GM23338 (cell line): ENCODE measurements at regions not wholly inside any gene's neighbourhood (a gene's known extent, or its start where the extent isn't known, plus 50 kb on each side); places are given as distances from the start of the nearest gene placed in this dataset.

ENCODE experiments used
- ATAC-seq: fragments of 200-7000 bp; cut with Tn5 transposase; 3 replicates; pipeline ENCODE4 v1.9.1; 2020
- DNase-seq: peaks from one replicate; pipeline ENCODE4 v3.0.0-alpha.2; 2015; ENCODE audit warnings: low spot score
- H2AFZ ChIP-seq: fragments of 200-600 bp; sonication (generic); 2 replicates; pipeline ENCODE4 v1.8.0; 2016; ENCODE audit warnings: antibody characterized with exemption, mild to moderate bottlenecking, moderate library complexity
- H3F3A ChIP-seq: fragments of 200-600 bp; sonication (generic); replicated peaks from 2 replicates; pipeline ENCODE4 v1.8.0; 2017; ENCODE audit warnings: antibody characterized with exemption, mixed run types, low read depth
- H3K27ac ChIP-seq: fragments of 200-600 bp; sonication (generic); 2 replicates; pipeline ENCODE4 v1.6.1; 2016; ENCODE audit warnings: low read depth
- H3K27me3 ChIP-seq: fragments of 200-600 bp; sonication (generic); 2 replicates; pipeline ENCODE4 v1.8.0; 2016; ENCODE audit warnings: mild to moderate bottlenecking, mixed run types, moderate library complexity; ENCODE audit not compliant: insufficient read depth
- H3K36me3 ChIP-seq: fragments of 200-600 bp; sonication (generic); 2 replicates; pipeline ENCODE4 v1.8.0; 2016; ENCODE audit warnings: mild to moderate bottlenecking; ENCODE audit not compliant: insufficient read depth
- H3K4me1 ChIP-seq: fragments of 200-600 bp; sonication (generic); 2 replicates; pipeline ENCODE4 v1.8.0; 2016; ENCODE audit warnings: mild to moderate bottlenecking, moderate library complexity; ENCODE audit not compliant: insufficient read depth
- H3K4me2 ChIP-seq: fragments of 200-600 bp; sonication (generic); 2 replicates; pipeline ENCODE4 v1.7.1; 2017; ENCODE audit warnings: mixed run types
- H3K4me3 ChIP-seq: fragments of 200-600 bp; sonication (generic); 2 replicates; pipeline ENCODE4 v1.6.1; 2016; ENCODE audit warnings: mixed run types
- H3K79me2 ChIP-seq: fragments of 200-600 bp; sonication (generic); replicated peaks from 2 replicates; pipeline ENCODE4 v1.8.0; 2017; ENCODE audit warnings: mild to moderate bottlenecking; ENCODE audit not compliant: insufficient read depth
- H3K9me2 ChIP-seq: fragments of 200-600 bp; sonication (generic); 2 replicates; pipeline ENCODE4 v1.8.0; 2017; ENCODE audit not compliant: insufficient read depth
- H4K20me1 ChIP-seq: fragments of 200-600 bp; sonication (generic); replicated peaks from 2 replicates; pipeline ENCODE4 v1.8.0; 2017; ENCODE audit warnings: mild to moderate bottlenecking; ENCODE audit not compliant: insufficient read depth
- H3K27ac Mint-ChIP-seq: 2 replicates; pipeline ENCODE4 v1.8.0; 2020; ENCODE audit warnings: inconsistent platforms, mild to moderate bottlenecking, moderate library complexity, mixed read lengths
- H3K27me3 Mint-ChIP-seq: 3 replicates; pipeline ENCODE4 v1.8.0; 2022; ENCODE audit warnings: low read depth, mild to moderate bottlenecking, moderate library complexity, mixed read lengths, inconsistent platforms; ENCODE audit not compliant: insufficient read depth, poor library complexity
- H3K36me3 Mint-ChIP-seq: 3 replicates; pipeline ENCODE4 v1.8.0; 2021; ENCODE audit warnings: low read depth, mild to moderate bottlenecking, inconsistent platforms, moderate library complexity, mixed read lengths
- H3K4me1 Mint-ChIP-seq: 3 replicates; pipeline ENCODE4 v1.8.0; 2020; ENCODE audit warnings: mild to moderate bottlenecking, inconsistent platforms, mixed read lengths
- H3K4me3 Mint-ChIP-seq: 3 replicates; pipeline ENCODE4 v1.8.0; 2021; ENCODE audit warnings: moderate library complexity, mild to moderate bottlenecking, inconsistent platforms, mixed read lengths
- H3K9me3 Mint-ChIP-seq: 3 replicates; pipeline ENCODE4 v1.8.0; 2020; ENCODE audit warnings: moderate library complexity, mild to moderate bottlenecking, inconsistent platforms, mixed read lengths
- CREB1 ChIP-seq: fragments of 250-450 bp; sonication (Bioruptor Pico); IDR thresholded peaks from 2 replicates; pipeline ENCODE4 v1.5.0; 2020; ENCODE audit warnings: low read depth, mild to moderate bottlenecking, moderate library complexity
- CTCF ChIP-seq, 2 experiments: fragments of 200-600 bp in 1 of 2; sonication (generic) in 1 of 2; conservative IDR thresholded peaks; 2 replicates each; pipeline versions ENCODE4 v1.5.1 to v1.6.1; 2016 to 2017; ENCODE audit warnings: antibody characterized with exemption in 2 of 2, low read depth in 2 of 2, mild to moderate bottlenecking in 2 of 2, moderate library complexity in 1 of 2
- ETS1 ChIP-seq: IDR thresholded peaks from 2 replicates; pipeline ENCODE4 v1.6.1; 2016; ENCODE audit warnings: antibody characterized with exemption
- EZH2 ChIP-seq: fragments of 200-600 bp; sonication (generic); IDR thresholded peaks from one replicate; pipeline ENCODE4 v1.8.0; 2017; ENCODE audit warnings: antibody characterized with exemption, mild to moderate bottlenecking, low read depth; ENCODE audit not compliant: unreplicated experiment
- EZH2phosphoT487 ChIP-seq: fragments of 200-600 bp; sonication (generic); IDR thresholded peaks from one replicate; pipeline ENCODE4 v1.8.1; 2018; ENCODE audit warnings: antibody characterized with exemption; ENCODE audit not compliant: unreplicated experiment
- JUNB ChIP-seq: IDR thresholded peaks from one replicate; pipeline ENCODE4 v1.6.1; 2016; ENCODE audit warnings: antibody characterized with exemption; ENCODE audit not compliant: unreplicated experiment
- NANOG ChIP-seq: IDR thresholded peaks from 2 replicates; pipeline ENCODE4 v1.6.1; 2016; ENCODE audit warnings: antibody characterized with exemption, borderline replicate concordance
- POLR2AphosphoS5 ChIP-seq: IDR thresholded peaks from 2 replicates; pipeline ENCODE4 v1.6.1; 2016; ENCODE audit warnings: antibody characterized with exemption, low read depth
- REST ChIP-seq: IDR thresholded peaks from one replicate; pipeline ENCODE4 v1.6.1; 2018; ENCODE audit warnings: antibody characterized with exemption; ENCODE audit not compliant: unreplicated experiment
- STAT1 ChIP-seq: IDR thresholded peaks from one replicate; pipeline ENCODE4 v1.6.1; 2016; ENCODE audit warnings: antibody characterized with exemption; ENCODE audit not compliant: unreplicated experiment
- ZNF114 ChIP-seq: fragments of 250-450 bp; sonication (Bioruptor Pico); IDR thresholded peaks from 2 replicates; pipeline ENCODE4 v1.5.0; 2020; ENCODE audit warnings: mild to moderate bottlenecking, moderate library complexity
- ZNF331 ChIP-seq: fragments of 250-450 bp; sonication (Bioruptor Pico); IDR thresholded peaks from 2 replicates; pipeline ENCODE4 v1.5.0; 2020; ENCODE audit warnings: low read depth, mild to moderate bottlenecking, moderate library complexity

GRCh38 chr12:114838480-114838879 lies 154.5 kb upstream of the TBX3 start:
- Mint-ChIP-seq H3K27ac (no peak overlapping the region), H3K27me3 (peaks cover 2% of the 10 kb centered on the region), H3K4me3 (no peak overlapping the region), H3K36me3 (no peaks in the 10 kb centered on the region; the same call in 2 of the 3 replicates), H3K4me1 (peaks cover 3% of the 10 kb centered on the region; the same call in 2 of the 3 replicates), H3K9me3 (peaks cover 14% of the 10 kb centered on the region)
- Histone ChIP-seq H3K36me3 (no peaks in the 10 kb centered on the region), H3K4me2 (no peak overlapping the region), H4K20me1 (no peaks in the 10 kb centered on the region), H3K27ac (no peak overlapping the region), H3K79me2 (no peaks in the 10 kb centered on the region), H3K4me1 (no peaks in the 10 kb centered on the region), H3K4me3 (no peak overlapping the region), H3K27me3 (no peaks in the 10 kb centered on the region), H2AFZ (0 out of 2 replicates have a peak overlapping the region, but pooled peaks have one; percentile 43), H3F3A (no peaks in the 10 kb centered on the region), H3K9me2 (no peaks in the 10 kb centered on the region)
- ATAC-seq, result no peak
- DNase-seq, result peak; percentile 13
- TF ChIP-seq EZH2phosphoT487, result no peak
- no peak for TF ChIP-seq CTCF (conservative IDR thresholded peaks at IDR 0.05; ENCODE audit: low read depth in 2 of 2)
- no peak for TF ChIP-seq JUNB
- TF ChIP-seq CREB1 (CRISPR knock-in tag), result no peak
- no peak for TF ChIP-seq POLR2AphosphoS5
- TF ChIP-seq ETS1, result no peak
- TF ChIP-seq ZNF331, result no peak

- H3K4me1 ChIP-seq, result no peaks in the 10 kb centered on the region
- Mint-ChIP-seq H3K9me3 (peaks cover 14% of the 10 kb centered on the region), H3K27me3 (peaks cover 2% of the 10 kb centered on the region), H3K27ac (no peak overlapping the region), H3K4me3 (no peak overlapping the region), H3K4me1 (peaks cover 1% of the 10 kb centered on the region; the same call in 2 of the 3 replicates), H3K36me3 (no peaks in the 10 kb centered on the region; the same call in 2 of the 3 replicates)
- H3K9me2 ChIP-seq, result no peaks in the 10 kb centered on the region
- no peak overlapping the region for H3K4me2 ChIP-seq
- DNase-seq (no peak), ATAC-seq (no peak)
- no peaks in the 10 kb centered on the region for H3F3A ChIP-seq
- no peak overlapping the region for H3K27ac ChIP-seq
- H3K36me3 ChIP-seq, result no peaks in the 10 kb centered on the region
- H2AFZ ChIP-seq, result no peak overlapping the region
- no peak overlapping the region for H3K4me3 ChIP-seq
- H3K27me3 ChIP-seq, result no peaks in the 10 kb centered on the region
- TF ChIP-seq CTCF (conservative IDR thresholded peaks at IDR 0.05; ENCODE audit: low read depth in 2 of 2) (no peak), EZH2phosphoT487 (no peak), STAT1 (no peak), REST (no peak), NANOG (no peak), ZNF331 (no peak), EZH2 (no peak), ZNF114 (no peak)
- H3K79me2 ChIP-seq, result no peaks in the 10 kb centered on the region
- H4K20me1 ChIP-seq, result no peaks in the 10 kb centered on the region
These were observed 152.6 kb upstream of the TBX3 start for GRCh38 chr12:114836609-114837008.
